ENCODE measurements at regions not wholly inside any gene's neighbourhood (a gene's known extent, or its start where the extent isn't known, plus 50 kb on each side); places are given as distances from the start of the nearest gene placed in this dataset.

- Mint-ChIP-seq H3K27ac (no peak overlapping the region), H3K4me3 (no peak overlapping the region), H3K4me1 (no peaks in the 10 kb centered on the region), H3K9me3 (no peaks in the 10 kb centered on the region), H3K27me3 (peaks cover 1% of the 10 kb centered on the region), H3K36me3 (no peaks in the 10 kb centered on the region)
Measured at GRCh38 chr10:62924344-62924748, 108.2 kb upstream of the EGR2 start.

- Mint-ChIP-seq H3K4me1 (no peaks in the 10 kb centered on the region), H3K27me3 (no peaks in the 10 kb centered on the region), H3K36me3 (no peaks in the 10 kb centered on the region), H3K4me3 (no peak overlapping the region), H3K9me3 (no peaks in the 10 kb centered on the region), H3K27ac (no peak overlapping the region)
Measured at GRCh38 chr10:62919776-62920175, 103.6 kb upstream of the EGR2 start.

GRCh38 chr10:62917475-62918238 is 101.5 kb upstream of the EGR2 start:
- no peaks in the 10 kb centered on the region for H3K36me3 Mint-ChIP-seq
- no peak overlapping the region for H3K27ac Mint-ChIP-seq
- no peaks in the 10 kb centered on the region for H3K4me1 Mint-ChIP-seq
- H3K27me3 Mint-ChIP-seq = peaks cover 2% of the 10 kb centered on the region
- H3K4me3 Mint-ChIP-seq = no peak overlapping the region
- no peaks in the 10 kb centered on the region for H3K9me3 Mint-ChIP-seq

GRCh38 chr10:62916141-62916603 is 100.0 kb upstream of the EGR2 start:
- Mint-ChIP-seq H3K9me3 (no peaks in the 10 kb centered on the region), H3K27me3 (peaks cover 4% of the 10 kb centered on the region), H3K36me3 (no peaks in the 10 kb centered on the region), H3K27ac (no peak overlapping the region), H3K4me1 (no peaks in the 10 kb centered on the region), H3K4me3 (no peak overlapping the region)

GRCh38 chr10:62915158-62915557 is 99.0 kb upstream of the EGR2 start:
- Mint-ChIP-seq H3K27ac (no peak overlapping the region), H3K27me3 (peaks cover 4% of the 10 kb centered on the region), H3K4me1 (no peaks in the 10 kb centered on the region), H3K9me3 (no peaks in the 10 kb centered on the region), H3K4me3 (no peak overlapping the region), H3K36me3 (no peaks in the 10 kb centered on the region)

- Mint-ChIP-seq H3K36me3 (no peaks in the 10 kb centered on the region), H3K4me1 (no peaks in the 10 kb centered on the region), H3K27ac (no peak overlapping the region), H3K4me3 (no peak overlapping the region), H3K27me3 (peaks cover 4% of the 10 kb centered on the region), H3K9me3 (no peaks in the 10 kb centered on the region)
Measured at GRCh38 chr10:62912086-62912485, 95.9 kb upstream of the EGR2 start.

- H3K4me1 Mint-ChIP-seq = no peaks in the 10 kb centered on the region
Measured at GRCh38 chr10:62911210-62911963, 95.2 kb upstream of the EGR2 start.

GRCh38 chr10:62907470-62908212 is 91.5 kb upstream of the EGR2 start:
- Mint-ChIP-seq H3K27ac (no peak overlapping the region), H3K9me3 (no peaks in the 10 kb centered on the region), H3K4me1 (no peaks in the 10 kb centered on the region), H3K4me3 (no peak overlapping the region), H3K27me3 (peaks cover 4% of the 10 kb centered on the region), H3K36me3 (no peaks in the 10 kb centered on the region)

More at GRCh38 chr10:62911210-62911963, 95.2 kb upstream of the EGR2 start:
- H3K36me3 Mint-ChIP-seq = no peaks in the 10 kb centered on the region
- no peak overlapping the region for H3K4me3 Mint-ChIP-seq
- peaks cover 4% of the 10 kb centered on the region for H3K27me3 Mint-ChIP-seq
- H3K27ac Mint-ChIP-seq = no peak overlapping the region
- H3K9me3 Mint-ChIP-seq = no peaks in the 10 kb centered on the region

- no peaks in the 10 kb centered on the region for H3K36me3 Mint-ChIP-seq
Measured at GRCh38 chr10:62904281-62904875, 88.2 kb upstream of the EGR2 start.

GRCh38 chr10:62903828-62904227 is 87.7 kb upstream of the EGR2 start:
- H3K36me3 Mint-ChIP-seq = no peaks in the 10 kb centered on the region
- no peak overlapping the region for H3K27ac Mint-ChIP-seq
- H3K27me3 Mint-ChIP-seq = peaks cover 3% of the 10 kb centered on the region
- no peaks in the 10 kb centered on the region for H3K4me1 Mint-ChIP-seq
- H3K9me3 Mint-ChIP-seq = no peaks in the 10 kb centered on the region
- H3K4me3 Mint-ChIP-seq = no peak overlapping the region

More at GRCh38 chr10:62904281-62904875, 88.2 kb upstream of the EGR2 start:
- Mint-ChIP-seq H3K27me3 (peaks cover 3% of the 10 kb centered on the region), H3K4me1 (no peaks in the 10 kb centered on the region), H3K9me3 (no peaks in the 10 kb centered on the region), H3K4me3 (no peak overlapping the region), H3K27ac (no peak overlapping the region)

- Mint-ChIP-seq H3K27ac (no peak overlapping the region), H3K36me3 (no peaks in the 10 kb centered on the region), H3K9me3 (no peaks in the 10 kb centered on the region), H3K4me1 (no peaks in the 10 kb centered on the region), H3K4me3 (no peak overlapping the region), H3K27me3 (peaks cover 3% of the 10 kb centered on the region)
Measured at GRCh38 chr10:62900829-62901571, 84.8 kb upstream of the EGR2 start.

- H3K9me3 Mint-ChIP-seq = no peaks in the 10 kb centered on the region
- no peaks in the 10 kb centered on the region for H3K4me1 Mint-ChIP-seq
- H3K27ac Mint-ChIP-seq = no peak overlapping the region
- H3K36me3 Mint-ChIP-seq = no peaks in the 10 kb centered on the region
- H3K27me3 Mint-ChIP-seq = peaks cover 3% of the 10 kb centered on the region
- H3K4me3 Mint-ChIP-seq = no peak overlapping the region
Measured at GRCh38 chr10:62899311-62899710, 83.1 kb upstream of the EGR2 start.

- H3K9me3 Mint-ChIP-seq = no peaks in the 10 kb centered on the region
- H3K4me1 Mint-ChIP-seq = no peaks in the 10 kb centered on the region
- H3K27me3 Mint-ChIP-seq = no peaks in the 10 kb centered on the region
- H3K4me3 Mint-ChIP-seq = no peak overlapping the region
- H3K27ac Mint-ChIP-seq = no peak overlapping the region
- H3K36me3 Mint-ChIP-seq = no peaks in the 10 kb centered on the region
Measured at GRCh38 chr10:62895063-62895462, 78.9 kb upstream of the EGR2 start.

- no peak overlapping the region for H3K4me3 Mint-ChIP-seq
- no peaks in the 10 kb centered on the region for H3K36me3 Mint-ChIP-seq
- no peaks in the 10 kb centered on the region for H3K4me1 Mint-ChIP-seq
- no peak overlapping the region for H3K27ac Mint-ChIP-seq
- no peaks in the 10 kb centered on the region for H3K27me3 Mint-ChIP-seq
- no peaks in the 10 kb centered on the region for H3K9me3 Mint-ChIP-seq
Measured at GRCh38 chr10:62894156-62894555, 78.0 kb upstream of the EGR2 start.

GRCh38 chr10:62893036-62893435 is 76.9 kb upstream of the EGR2 start:
- no peaks in the 10 kb centered on the region for H3K36me3 Mint-ChIP-seq
- no peak overlapping the region for H3K4me3 Mint-ChIP-seq
- H3K9me3 Mint-ChIP-seq = no peaks in the 10 kb centered on the region
- H3K27ac Mint-ChIP-seq = peak overlapping the region; percentile 42
- H3K27me3 Mint-ChIP-seq = no peaks in the 10 kb centered on the region
- H3K4me1 Mint-ChIP-seq = no peaks in the 10 kb centered on the region
